Astrocyte of the spinal cord (primary cell): ENCODE measurements at regions not wholly inside any gene's neighbourhood (a gene's known extent, or its start where the extent isn't known, plus 50 kb on each side); places are given as distances from the start of the nearest gene placed in this dataset.

ENCODE experiments used
- DNase-seq: peaks from one replicate; pipeline ENCODE4 v3.0.0; 2011; ENCODE audit warnings: low read depth, low spot score
- H3K4me3 ChIP-seq: 2 replicates; pipeline ENCODE4 v1.5.1; 2011; ENCODE audit warnings: low read depth, mild to moderate bottlenecking, low read length, moderate library complexity
- CTCF ChIP-seq: IDR thresholded peaks from 2 replicates; pipeline ENCODE4 v1.5.1; 2012; ENCODE audit warnings: low read depth, mild to moderate bottlenecking, low read length, inconsistent platforms
- in situ Hi-C: cut with HindIII; loops from 2 replicates; pipeline ENCODE4 v1.10.0; 2017; ENCODE audit warnings: low sequenced_read_pairs

DNA sequence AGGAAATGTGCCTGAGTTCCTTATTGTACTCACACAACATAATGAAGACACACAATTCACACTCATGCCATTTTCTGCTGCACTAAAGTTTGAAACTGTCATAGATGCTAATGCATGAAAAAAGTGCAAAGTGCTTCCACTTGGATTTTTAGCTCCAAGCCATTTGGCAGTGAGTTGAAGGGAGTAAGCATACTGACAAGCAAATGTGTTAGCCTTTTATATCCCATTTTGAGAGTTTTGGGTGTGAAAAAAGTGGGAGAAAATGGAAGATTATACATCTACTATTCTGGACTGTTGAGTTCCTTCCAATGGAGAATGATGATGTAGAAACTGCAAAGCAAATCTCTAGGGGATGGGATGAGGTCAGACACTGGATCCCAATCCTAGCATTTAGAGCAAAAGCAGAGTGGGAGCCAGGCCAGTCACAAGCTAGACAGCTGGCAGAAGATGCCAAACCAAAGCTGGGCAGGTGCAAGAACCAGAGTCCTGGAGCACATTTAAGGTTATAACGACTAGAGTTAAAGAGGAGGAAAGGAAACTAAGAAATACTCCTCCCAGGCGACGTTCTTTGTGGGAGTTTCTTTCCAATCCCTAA lies 216.8 kb downstream of the FBXO8 start:
- in situ Hi-C loops: no loop called here
- TF ChIP-seq CTCF: no peak
- no peak overlapping the region for H3K4me3 ChIP-seq
- no peak for DNase-seq

GRCh38 chr4:174062831-174063230 lies 220.6 kb downstream of the FBXO8 start:
- TF ChIP-seq CTCF: no peak
- in situ Hi-C loops: no loop called here
- H3K4me3 ChIP-seq: no peak overlapping the region
- DNase-seq: no peak

GRCh38 chr4:174061026-174061425 lies 222.4 kb downstream of the FBXO8 start:
- no peak for DNase-seq
- no peak overlapping the region for H3K4me3 ChIP-seq
- no peak for TF ChIP-seq CTCF
- in situ Hi-C loops: no loop called here

GRCh38 chr4:174058846-174059245 lies 224.6 kb downstream of the FBXO8 start:
- in situ Hi-C loops: no loop called here
- no peak for DNase-seq
- TF ChIP-seq CTCF: no peak

DNA sequence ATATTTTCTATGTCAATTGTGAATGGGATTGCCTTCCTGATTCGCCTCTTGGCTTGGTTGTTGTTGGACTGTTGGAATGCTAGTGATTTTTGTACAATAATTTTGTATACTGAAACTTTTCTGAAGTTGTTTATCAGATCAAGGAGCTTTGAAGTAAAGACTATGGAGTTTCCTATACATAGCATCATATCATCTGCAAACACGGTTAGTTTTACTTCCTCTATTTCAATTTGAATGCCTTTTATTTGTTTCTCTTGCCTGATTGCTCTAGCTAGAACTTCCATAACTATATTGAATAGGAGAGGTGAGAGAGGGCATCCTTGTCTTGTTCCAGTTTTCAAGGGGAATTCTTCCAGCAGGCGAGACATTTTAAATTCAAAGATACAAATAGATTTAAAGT lies 226.5 kb downstream of the FBXO8 start:
- DNase-seq: no peak
- in situ Hi-C loops: no loop called here
- TF ChIP-seq CTCF: no peak
- H3K4me3 ChIP-seq: no peak overlapping the region

More at GRCh38 chr4:174058846-174059245, 224.6 kb downstream of the FBXO8 start:
- H3K4me3 ChIP-seq: no peak overlapping the region

- H3K4me3 ChIP-seq: no peak overlapping the region
- in situ Hi-C loops: no loop called here
- DNase-seq: no peak
- TF ChIP-seq CTCF: no peak
Measured at GRCh38 chr4:174055344-174055743, 228.1 kb downstream of the FBXO8 start.

DNA sequence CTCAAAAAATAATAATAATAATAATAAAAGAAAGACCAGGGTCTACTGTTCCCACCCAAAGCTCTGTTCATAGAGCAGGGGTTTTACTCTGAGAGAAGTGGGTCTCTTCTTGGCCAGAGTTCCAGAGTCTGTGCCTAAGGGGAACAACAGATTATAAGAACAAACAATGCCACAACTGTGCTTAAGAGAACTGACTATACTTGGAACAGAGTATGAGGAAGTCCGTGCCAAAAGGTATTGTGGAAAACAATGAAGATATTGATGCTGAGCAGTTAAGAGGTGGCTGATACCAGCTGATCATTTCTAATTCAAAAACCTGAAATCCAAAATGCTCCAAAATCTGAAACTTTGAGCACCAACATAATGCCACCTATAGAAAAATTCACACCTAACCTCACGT lies 229.6 kb downstream of the FBXO8 start:
- in situ Hi-C loops: no loop called here
- TF ChIP-seq CTCF: no peak
- DNase-seq: no peak
- no peak overlapping the region for H3K4me3 ChIP-seq
